Effector CD4-positive, alpha-beta T cell (primary cell): ENCODE measurements at regions not wholly inside any gene's neighbourhood (a gene's known extent, or its start where the extent isn't known, plus 50 kb on each side); places are given as distances from the start of the nearest gene placed in this dataset.
"Not testable (repeated sequence)": the region's sequence is repeated elsewhere in the genome, so short reads cannot be mapped to it uniquely, and the experiment has no call there.

Experiments used
- DNase-seq: peaks from one replicate; pipeline ENCODE4 v3.0.0-alpha.2; 2020

GRCh38 chr5:79924936-79925893 lies 65.8 kb downstream of the MTX3 start:
- DNase-seq = no peak

DNA sequence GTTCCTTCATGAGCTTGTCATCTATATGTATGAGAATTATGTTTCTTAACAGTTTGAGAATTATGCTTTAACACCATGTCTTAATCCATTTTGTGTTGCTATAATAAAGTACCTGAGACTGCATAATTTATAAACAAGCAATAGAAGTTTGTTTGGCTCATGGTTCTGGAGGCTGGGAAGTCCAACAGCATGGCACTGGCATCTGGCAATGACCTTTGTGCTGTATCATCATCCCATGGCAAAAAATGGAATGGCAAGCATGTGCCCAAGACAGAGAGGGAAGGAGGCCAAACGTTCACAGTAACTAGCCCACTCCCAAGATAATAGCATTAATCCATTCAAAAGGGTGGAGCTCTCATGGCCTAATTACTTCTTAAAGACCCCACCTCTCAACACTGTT lies 67.6 kb downstream of the MTX3 start:
- DNase-seq = no peak

GRCh38 chr5:79922626-79923025 lies 68.4 kb downstream of the MTX3 start:
- no peak for DNase-seq

DNA sequence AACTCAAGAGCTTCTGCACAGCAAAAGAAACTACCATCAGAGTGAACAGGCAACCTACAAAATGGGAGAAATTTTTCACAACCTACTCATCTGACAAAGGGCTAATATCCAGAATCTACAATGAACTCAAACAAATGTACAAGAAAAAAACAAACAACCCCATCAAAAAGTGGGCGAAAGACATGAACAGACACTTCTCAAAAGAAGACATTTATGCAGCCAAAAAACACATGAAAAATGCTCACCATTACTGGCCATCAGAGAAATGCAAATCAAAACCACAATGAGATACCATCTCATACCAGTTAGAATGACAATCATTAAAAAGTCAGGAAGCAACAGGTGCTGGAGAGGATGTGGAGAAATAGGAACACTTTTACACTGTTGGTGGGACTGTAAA lies 83.6 kb downstream of the MTX3 start:
- not testable (repeated sequence) for DNase-seq

DNA sequence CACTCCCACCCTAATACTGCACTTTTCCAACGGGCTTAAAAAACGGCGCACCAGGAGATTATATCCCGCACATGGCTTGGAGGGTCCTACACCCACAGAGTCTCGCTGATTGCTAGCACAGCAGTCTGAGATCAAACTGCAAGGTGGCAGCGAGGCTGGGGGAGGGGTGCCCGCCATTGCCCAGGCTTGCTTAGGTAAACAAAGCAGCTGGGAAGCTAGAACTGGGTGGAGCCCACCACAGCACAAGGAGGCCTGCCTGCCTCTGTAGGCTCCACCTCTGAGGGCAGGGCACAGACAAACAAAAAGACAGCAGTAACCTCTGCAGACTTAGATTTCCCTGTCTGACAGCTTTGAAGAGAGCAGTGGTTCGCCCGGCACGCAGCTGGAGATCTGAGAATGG lies 88.5 kb downstream of the MTX3 start:
- not testable (repeated sequence) for DNase-seq

GRCh38 chr5:79901631-79902030 lies 89.4 kb downstream of the MTX3 start:
- no peak for DNase-seq

- DNase-seq = no peak
Measured at GRCh38 chr5:79898611-79899010, 92.5 kb downstream of the MTX3 start.

DNA sequence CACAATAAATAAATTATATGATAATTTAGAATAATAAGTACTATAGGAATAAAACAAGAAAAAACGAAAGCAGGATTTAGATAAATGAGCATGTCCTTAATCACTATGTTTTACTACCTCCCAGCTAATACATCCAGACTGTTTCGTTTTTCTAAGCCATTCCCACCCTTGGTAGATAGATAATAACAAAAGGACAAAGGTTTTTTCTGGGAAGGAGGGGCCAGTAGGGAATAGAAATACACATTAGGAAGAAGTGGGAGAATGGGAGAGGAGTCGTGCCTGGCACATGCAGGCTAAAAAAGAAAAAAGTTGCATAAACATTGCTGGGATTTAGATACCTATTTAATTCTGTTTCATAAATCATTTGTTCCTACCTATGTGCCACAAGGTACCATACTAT lies 97.1 kb downstream of the MTX3 start:
- DNase-seq = no peak

GRCh38 chr5:79893485-79893884 lies 97.6 kb downstream of the MTX3 start:
- no peak for DNase-seq

- DNase-seq = no peak
Measured at GRCh38 chr5:79890930-79891249, 100.2 kb downstream of the MTX3 start.

GRCh38 chr5:79890119-79890929 lies 100.7 kb downstream of the MTX3 start:
- no peak for DNase-seq

DNA sequence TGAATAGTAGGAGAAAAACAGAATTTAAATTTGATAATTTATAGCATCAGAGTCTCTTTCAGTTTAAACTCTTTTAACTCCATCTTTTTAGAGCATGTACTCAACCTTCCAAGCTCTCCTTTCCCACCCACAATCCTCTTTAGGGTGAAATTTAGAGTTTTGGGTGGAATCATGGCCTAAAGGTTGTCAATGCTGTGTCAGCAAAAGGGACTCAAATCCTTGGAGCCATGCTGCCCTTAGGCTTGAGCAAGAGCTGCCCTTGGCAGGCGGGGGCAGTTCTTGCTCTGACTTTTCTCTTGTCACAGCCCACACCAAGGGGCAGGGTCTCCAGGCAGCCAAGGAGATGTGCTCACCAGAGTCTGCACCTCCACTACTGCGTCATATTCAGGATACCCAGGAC lies 102.4 kb downstream of the MTX3 start:
- DNase-seq = no peak

DNA sequence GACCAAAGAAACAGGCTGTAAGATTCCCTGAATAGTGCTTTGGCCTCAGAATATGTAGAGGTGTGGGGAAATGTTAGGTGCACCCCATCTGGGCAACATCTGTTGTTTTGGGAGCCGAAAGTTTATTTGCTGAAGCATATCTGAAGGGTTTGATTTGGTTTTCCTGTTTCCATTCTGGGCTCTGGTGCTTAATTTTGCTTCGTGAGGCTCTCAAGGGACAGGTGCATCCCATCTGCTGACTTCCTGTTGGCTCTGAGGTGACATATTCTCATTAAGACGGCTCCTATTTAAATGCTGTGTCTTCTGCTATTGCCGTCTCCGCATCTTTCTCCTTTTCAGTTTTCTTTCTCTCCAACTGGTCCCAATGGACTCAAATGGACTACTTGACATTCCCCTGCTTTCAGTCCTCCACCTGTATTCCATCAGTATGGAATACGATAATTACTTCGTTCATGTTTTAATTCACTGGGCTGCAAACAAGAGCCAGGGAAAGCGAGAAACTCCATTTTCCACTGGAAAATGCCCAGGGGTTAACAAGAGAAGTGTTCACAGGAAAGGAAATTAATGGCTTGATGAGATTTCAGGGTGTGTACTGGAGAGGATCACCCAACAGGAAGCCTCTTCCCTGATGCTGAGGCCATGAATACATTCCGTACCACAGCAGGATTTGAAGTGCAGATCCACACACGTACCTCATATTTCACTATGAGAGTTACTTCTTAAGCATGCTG lies 104.0 kb downstream of the MTX3 start:
- DNase-seq = no peak

- no peak for DNase-seq
Measured at GRCh38 chr5:79886456-79886855, 104.6 kb downstream of the MTX3 start.

- DNase-seq = not testable (repeated sequence)
Measured at GRCh38 chr5:79879880-79880279, 111.2 kb downstream of the MTX3 start.

- no peak for DNase-seq
Measured at GRCh38 chr5:79878721-79879336, 112.2 kb downstream of the MTX3 start.

GRCh38 chr5:79878136-79878679 lies 112.9 kb downstream of the MTX3 start:
- DNase-seq = no peak

DNA sequence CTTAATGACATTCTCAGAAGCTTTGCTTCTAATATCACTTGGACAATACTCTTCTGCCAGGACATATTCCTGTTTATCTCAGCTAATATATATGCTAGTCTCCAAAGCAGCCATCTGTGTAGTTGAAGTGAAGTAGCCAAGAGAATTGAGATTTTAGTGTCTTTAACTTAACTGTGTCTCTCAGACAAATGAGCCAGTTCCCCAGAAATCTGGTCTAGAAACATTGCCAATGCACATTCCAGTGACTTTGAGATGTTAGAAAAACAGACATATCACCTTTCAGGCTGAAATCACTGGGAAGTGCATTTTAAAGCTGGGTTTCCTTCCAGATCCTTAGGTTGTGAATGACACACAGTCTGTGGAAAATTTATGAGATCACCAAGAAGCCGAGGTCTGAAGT lies 114.6 kb downstream of the MTX3 start:
- no peak for DNase-seq

DNA sequence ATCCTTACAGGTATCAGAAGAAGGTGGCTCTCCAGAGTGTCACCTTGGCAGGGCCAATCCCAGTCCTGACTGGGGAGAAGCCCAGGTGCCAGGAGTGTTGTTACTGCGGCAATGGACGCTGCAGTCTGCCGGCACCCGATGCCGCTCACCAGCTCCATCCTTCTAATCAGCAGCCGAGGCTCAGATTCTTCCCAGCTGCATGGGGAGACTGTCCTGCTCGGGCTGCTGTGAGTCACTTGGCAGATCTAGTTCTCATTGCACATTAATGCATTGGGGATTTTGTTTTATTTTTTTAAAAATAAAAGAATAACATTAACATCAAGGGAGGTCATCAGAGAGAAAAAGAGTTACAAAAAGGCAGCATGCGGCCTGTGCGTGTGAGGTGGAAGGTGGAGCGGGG lies 115.8 kb downstream of the MTX3 start:
- DNase-seq = no peak

DNA sequence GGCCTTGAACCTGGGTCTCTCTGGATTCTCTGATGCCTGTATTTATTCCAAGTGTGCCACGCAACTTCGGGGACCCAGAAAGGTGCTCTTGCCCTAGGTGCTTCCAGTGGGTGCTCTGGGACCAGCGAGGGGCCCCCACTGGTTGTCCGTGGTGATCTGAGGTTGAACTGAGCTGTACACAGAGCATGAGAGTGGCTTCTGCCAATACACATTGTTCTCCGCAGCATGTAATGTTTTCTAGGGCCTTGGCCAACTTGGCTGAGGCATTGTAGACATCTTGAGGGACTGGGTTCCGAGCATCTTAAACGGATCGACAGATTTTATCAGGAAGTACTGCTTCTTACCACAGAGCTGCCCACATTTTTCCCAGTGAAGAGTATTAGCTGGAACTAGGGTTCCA lies 117.9 kb downstream of the MTX3 start:
- no peak for DNase-seq

GRCh38 chr5:79872291-79872690 lies 118.8 kb downstream of the MTX3 start:
- no peak for DNase-seq

- no peak for DNase-seq
Measured at GRCh38 chr5:79871364-79872120, 119.5 kb downstream of the MTX3 start.
